ENCODE measurements at regions not wholly inside any gene's neighbourhood (a gene's known extent, or its start where the extent isn't known, plus 50 kb on each side); places are given as distances from the start of the nearest gene placed in this dataset.

GRCh38 chr6:130537447-130537846, 171.6 kb downstream of the TMEM200A start:
- H3K9me3 ChIP-seq, result no peaks in the 10 kb centered on the region
- no peak overlapping the region for H3K4me3 ChIP-seq
- no peaks in the 10 kb centered on the region for H3K36me3 ChIP-seq
- no peak for DNase-seq (ENCODE audit: low spot score)
- H3K4me1 ChIP-seq (replicated peaks), result no peaks in the 10 kb centered on the region
- H3K27ac ChIP-seq, result no peak overlapping the region
- WGBS, result 81% methylated on average over 1 of the region's 1 CpG
- intact Hi-C loops (cut with DNase I), result no loop called here
- TF ChIP-seq POLR2A (IDR thresholded peaks at IDR 0.05) (no peak), POLR2AphosphoS5 (IDR thresholded peaks at IDR 0.05) (no peak)
- TF ChIP-seq, protein P1, sequence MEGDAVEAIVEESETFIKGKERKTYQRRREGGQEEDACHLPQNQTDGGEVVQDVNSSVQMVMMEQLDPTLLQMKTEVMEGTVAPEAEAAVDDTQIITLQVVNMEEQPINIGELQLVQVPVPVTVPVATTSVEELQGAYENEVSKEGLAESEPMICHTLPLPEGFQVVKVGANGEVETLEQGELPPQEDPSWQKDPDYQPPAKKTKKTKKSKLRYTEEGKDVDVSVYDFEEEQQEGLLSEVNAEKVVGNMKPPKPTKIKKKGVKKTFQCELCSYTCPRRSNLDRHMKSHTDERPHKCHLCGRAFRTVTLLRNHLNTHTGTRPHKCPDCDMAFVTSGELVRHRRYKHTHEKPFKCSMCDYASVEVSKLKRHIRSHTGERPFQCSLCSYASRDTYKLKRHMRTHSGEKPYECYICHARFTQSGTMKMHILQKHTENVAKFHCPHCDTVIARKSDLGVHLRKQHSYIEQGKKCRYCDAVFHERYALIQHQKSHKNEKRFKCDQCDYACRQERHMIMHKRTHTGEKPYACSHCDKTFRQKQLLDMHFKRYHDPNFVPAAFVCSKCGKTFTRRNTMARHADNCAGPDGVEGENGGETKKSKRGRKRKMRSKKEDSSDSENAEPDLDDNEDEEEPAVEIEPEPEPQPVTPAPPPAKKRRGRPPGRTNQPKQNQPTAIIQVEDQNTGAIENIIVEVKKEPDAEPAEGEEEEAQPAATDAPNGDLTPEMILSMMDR (IDR thresholded peaks at IDR 0.05), result no peak
- no peaks in the 10 kb centered on the region for H3K27me3 ChIP-seq (replicated peaks; ENCODE audit: insufficient read depth)

- intact Hi-C loops (cut with DNase I), result no loop called here
Measured at GRCh38 chr6:130547723-130548122, 181.9 kb downstream of the TMEM200A start.

DNA sequence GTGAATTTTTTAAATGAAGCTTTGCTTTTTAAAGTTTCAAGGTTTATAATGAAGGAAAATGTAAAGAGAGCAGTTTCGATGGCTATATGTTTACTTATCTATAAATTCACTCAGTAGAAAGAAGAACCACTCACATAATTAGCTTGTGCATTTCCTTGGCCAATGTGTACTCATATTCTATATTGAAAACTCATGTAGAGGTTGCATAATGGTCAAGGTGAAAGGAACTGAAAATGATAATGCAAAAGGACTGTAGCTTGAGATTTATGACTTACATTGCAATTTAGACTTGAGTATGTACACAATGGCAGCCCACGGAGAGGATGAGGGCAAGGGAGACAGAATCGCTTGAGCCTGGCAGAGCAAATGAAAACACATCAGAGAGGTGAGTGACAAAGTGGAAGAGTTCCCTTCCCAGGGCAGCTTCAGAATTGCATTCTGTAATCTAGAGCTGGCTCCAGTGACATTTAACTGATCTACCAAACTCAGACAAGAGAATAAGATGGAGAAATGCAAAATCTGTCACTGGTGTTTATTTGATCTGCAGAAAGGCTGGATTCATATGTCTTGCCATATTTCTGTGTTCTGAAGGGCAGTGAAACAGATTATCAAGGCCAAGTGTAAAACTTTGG, 191.8 kb downstream of the TMEM200A start:
- TF ChIP-seq POLR2A (IDR thresholded peaks at IDR 0.05) (no peak), POLR2AphosphoS5 (IDR thresholded peaks at IDR 0.05) (no peak)
- TF ChIP-seq, protein P1 (IDR thresholded peaks at IDR 0.05), result no peak
- no peaks in the 10 kb centered on the region for H3K36me3 ChIP-seq
- no peak for DNase-seq (ENCODE audit: low spot score)
- no peaks in the 10 kb centered on the region for H3K9me3 ChIP-seq
- no peak overlapping the region for H3K4me3 ChIP-seq
- no peaks in the 10 kb centered on the region for H3K4me1 ChIP-seq (replicated peaks)
- H3K27me3 ChIP-seq (replicated peaks; ENCODE audit: insufficient read depth), result no peaks in the 10 kb centered on the region
- H3K27ac ChIP-seq, result no peak overlapping the region
- WGBS, result 26% methylated on average over 3 of the region's 3 CpGs
- intact Hi-C loops (cut with DNase I), result no loop called here

More at GRCh38 chr6:130547723-130548122, 181.9 kb downstream of the TMEM200A start:
- TF ChIP-seq POLR2A (IDR thresholded peaks at IDR 0.05) (no peak), POLR2AphosphoS5 (IDR thresholded peaks at IDR 0.05) (no peak)
- TF ChIP-seq, protein P1 (IDR thresholded peaks at IDR 0.05), result no peak
- WGBS, result 64% methylated on average over 3 of the region's 3 CpGs
- H3K9me3 ChIP-seq, result no peaks in the 10 kb centered on the region
- no peak overlapping the region for H3K4me3 ChIP-seq
- no peaks in the 10 kb centered on the region for H3K36me3 ChIP-seq
- H3K27ac ChIP-seq, result no peak overlapping the region
- no peaks in the 10 kb centered on the region for H3K4me1 ChIP-seq (replicated peaks)
- DNase-seq (ENCODE audit: low spot score), result no peak
- no peaks in the 10 kb centered on the region for H3K27me3 ChIP-seq (replicated peaks; ENCODE audit: insufficient read depth)

DNA sequence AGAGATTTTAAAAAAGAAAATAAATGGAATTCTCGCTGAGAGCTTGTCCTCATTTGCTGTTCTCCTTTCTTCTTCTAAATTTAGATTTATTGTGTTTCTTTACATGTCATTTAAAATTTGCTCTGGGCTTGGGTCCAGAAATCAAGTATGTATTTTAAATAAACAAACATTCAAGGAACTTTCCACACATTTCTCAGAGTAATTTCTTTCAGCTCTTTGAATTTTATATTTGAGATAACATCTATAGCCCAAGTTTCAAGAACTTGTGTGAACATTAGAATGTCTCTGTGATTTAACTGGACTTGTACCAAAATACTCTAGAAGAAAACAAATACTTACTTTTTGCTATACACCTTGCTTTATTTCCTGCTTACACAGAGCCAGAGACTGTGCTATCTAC, 192.3 kb downstream of the TMEM200A start:
- DNase-seq (ENCODE audit: low spot score), result no peak
- H3K27me3 ChIP-seq (replicated peaks; ENCODE audit: insufficient read depth), result no peaks in the 10 kb centered on the region
- intact Hi-C loops (cut with DNase I), result no loop called here
- H3K4me3 ChIP-seq, result no peak overlapping the region
- no peaks in the 10 kb centered on the region for H3K9me3 ChIP-seq
- H3K36me3 ChIP-seq, result no peaks in the 10 kb centered on the region
- H3K27ac ChIP-seq, result no peak overlapping the region
- 26% methylated on average over 1 of the region's 1 CpG for WGBS
- H3K4me1 ChIP-seq (replicated peaks), result no peaks in the 10 kb centered on the region
- TF ChIP-seq, protein P1 (IDR thresholded peaks at IDR 0.05), result no peak
- no peak for TF ChIP-seq POLR2AphosphoS5 (IDR thresholded peaks at IDR 0.05)
- TF ChIP-seq POLR2A (IDR thresholded peaks at IDR 0.05), result no peak

DNA sequence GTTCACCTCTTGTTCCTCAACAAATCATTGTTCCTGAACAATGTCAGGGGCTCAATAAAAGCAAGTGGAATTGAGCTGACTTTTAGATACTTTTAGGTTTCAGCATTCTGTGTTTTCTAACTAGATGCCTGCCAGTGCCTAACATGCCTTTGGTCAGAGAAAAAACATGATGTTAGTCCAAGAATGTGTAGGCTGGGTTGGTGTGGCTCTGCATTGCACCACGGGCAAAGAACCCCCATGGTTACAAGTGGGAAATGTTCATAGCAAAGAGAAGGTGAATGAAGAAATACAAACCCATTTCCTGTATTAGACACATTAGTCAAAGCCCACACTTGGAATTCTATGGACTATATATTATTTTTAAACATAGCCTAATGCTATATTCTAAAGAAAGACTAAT, 193.3 kb downstream of the TMEM200A start:
- TF ChIP-seq POLR2AphosphoS5 (IDR thresholded peaks at IDR 0.05) (no peak), POLR2A (IDR thresholded peaks at IDR 0.05) (no peak)
- TF ChIP-seq, protein P1 (IDR thresholded peaks at IDR 0.05), result no peak
- Histone ChIP-seq H3K4me1 (replicated peaks) (no peaks in the 10 kb centered on the region), H3K27me3 (replicated peaks; ENCODE audit: insufficient read depth) (no peaks in the 10 kb centered on the region), H3K4me3 (no peak overlapping the region), H3K36me3 (no peaks in the 10 kb centered on the region), H3K9me3 (no peaks in the 10 kb centered on the region), H3K27ac (no peak overlapping the region)
- 52% methylated on average over 1 of the region's 1 CpG for WGBS
- no peak for DNase-seq (ENCODE audit: low spot score)
- intact Hi-C loops (cut with DNase I), result no loop called here

Data from prostate gland (tissue), 2 donors.